Caki2 (cell line): ENCODE measurements at regions not wholly inside any gene's neighbourhood (a gene's known extent, or its start where the extent isn't known, plus 50 kb on each side); places are given as distances from the start of the nearest gene placed in this dataset.

Source experiments
- DNase-seq: peaks from one replicate; pipeline ENCODE4 v3.0.0-alpha.2; 2015; ENCODE audit warnings: low read depth
- in situ Hi-C: cut with HindIII; loops from 2 replicates; pipeline ENCODE4 v1.10.0; 2016; ENCODE audit warnings: low sequenced_read_pairs, low pct_unique_long_range_greater_than_20kb, mixed read lengths

- in situ Hi-C loops = no loop called here
- no peak for DNase-seq
Observed at GRCh38 chr13:73258406-73258805, 199.6 kb downstream of the KLF5 start.

GRCh38 chr13:73254827-73255226 is 196.0 kb downstream of the KLF5 start:
- DNase-seq = no peak
- in situ Hi-C loops = no loop called here

GRCh38 chr13:73251626-73252265 is 192.9 kb downstream of the KLF5 start:
- DNase-seq = no peak
- in situ Hi-C loops = no loop called here

- DNase-seq = no peak
- in situ Hi-C loops = no loop called here
Observed at GRCh38 chr13:73250061-73250460, 191.3 kb downstream of the KLF5 start.

- in situ Hi-C loops = no loop called here
- no peak for DNase-seq
Observed at GRCh38 chr13:73248711-73249580, 190.1 kb downstream of the KLF5 start.

- in situ Hi-C loops = no loop called here
- DNase-seq = no peak
Observed at GRCh38 chr13:73248154-73248553, 189.3 kb downstream of the KLF5 start.

GRCh38 chr13:73245246-73245645 is 186.4 kb downstream of the KLF5 start:
- DNase-seq = no peak
- in situ Hi-C loops = no loop called here

GRCh38 chr13:73244467-73244866 is 185.7 kb downstream of the KLF5 start:
- DNase-seq = no peak
- in situ Hi-C loops = no loop called here

- in situ Hi-C loops = no loop called here
- DNase-seq = no peak
Observed at GRCh38 chr13:73242515-73243015, 183.8 kb downstream of the KLF5 start.

- DNase-seq = no peak
- in situ Hi-C loops = no loop called here
Observed at GRCh38 chr13:73240193-73240592, 181.4 kb downstream of the KLF5 start.

GRCh38 chr13:73235385-73235784 is 176.6 kb downstream of the KLF5 start:
- in situ Hi-C loops = no loop called here
- DNase-seq = no peak

GRCh38 chr13:73231471-73231870 is 172.7 kb downstream of the KLF5 start:
- in situ Hi-C loops = no loop called here
- DNase-seq = no peak

GRCh38 chr13:73230716-73231115 is 171.9 kb downstream of the KLF5 start:
- no peak for DNase-seq
- in situ Hi-C loops = no loop called here

GRCh38 chr13:73228546-73228945 is 169.7 kb downstream of the KLF5 start:
- no peak for DNase-seq
- in situ Hi-C loops = no loop called here

- DNase-seq = no peak
- in situ Hi-C loops = no loop called here
Observed at GRCh38 chr13:73225990-73226389, 167.2 kb downstream of the KLF5 start.

- in situ Hi-C loops = no loop called here
- DNase-seq = no peak
Observed at GRCh38 chr13:73224703-73225102, 165.9 kb downstream of the KLF5 start.

- in situ Hi-C loops = no loop called here
- no peak for DNase-seq
Observed at GRCh38 chr13:73223372-73223781, 164.6 kb downstream of the KLF5 start.

GRCh38 chr13:73222627-73223305 is 164.0 kb downstream of the KLF5 start:
- in situ Hi-C loops = no loop called here
- DNase-seq = no peak
